Skeletal muscle cell (primary cell): ENCODE measurements at regions not wholly inside any gene's neighbourhood (a gene's known extent, or its start where the extent isn't known, plus 50 kb on each side); places are given as distances from the start of the nearest gene placed in this dataset.
A peak's percentile ranks its signal among the peaks of the same experiment; 100 is the strongest.

ENCODE experiments used
- DNase-seq: peaks from one replicate; pipeline ENCODE4 v3.0.0-alpha.2; 2010; ENCODE audit warnings: low read depth
- H3K4me3 ChIP-seq: 2 replicates; pipeline ENCODE4 v1.5.1; 2011; ENCODE audit warnings: low read depth, mild to moderate bottlenecking, control low read depth, low read length, moderate library complexity

DNA sequence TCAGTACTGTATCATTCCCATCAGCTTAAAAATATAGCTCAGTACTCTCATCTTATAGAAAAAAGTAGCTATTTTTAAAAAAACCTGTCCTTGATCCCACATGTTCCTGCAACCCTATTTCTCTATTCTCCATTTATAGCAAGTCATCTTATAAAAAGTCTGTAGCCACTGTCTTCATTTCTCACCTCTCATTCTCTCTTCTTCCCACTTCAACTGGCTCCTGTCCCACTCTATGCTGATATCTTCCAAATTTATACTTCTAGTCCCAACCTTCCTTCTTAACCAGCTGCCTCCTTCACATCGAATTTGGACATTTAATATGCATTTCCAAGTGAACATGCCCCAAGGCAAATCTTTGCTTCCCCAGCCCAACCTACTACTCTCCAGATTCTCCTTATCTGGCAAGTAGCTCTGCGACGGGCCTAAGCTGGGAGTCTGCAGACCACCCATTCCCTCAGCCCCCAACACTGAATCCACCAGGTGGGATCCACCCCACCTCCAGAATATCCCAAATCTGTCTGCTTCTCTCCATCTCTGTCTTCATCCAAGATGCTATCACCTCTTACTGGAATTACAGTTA, 52.0 kb upstream of the TANC2 start:
- H3K4me3 ChIP-seq = no peak overlapping the region
- no peak for DNase-seq

DNA sequence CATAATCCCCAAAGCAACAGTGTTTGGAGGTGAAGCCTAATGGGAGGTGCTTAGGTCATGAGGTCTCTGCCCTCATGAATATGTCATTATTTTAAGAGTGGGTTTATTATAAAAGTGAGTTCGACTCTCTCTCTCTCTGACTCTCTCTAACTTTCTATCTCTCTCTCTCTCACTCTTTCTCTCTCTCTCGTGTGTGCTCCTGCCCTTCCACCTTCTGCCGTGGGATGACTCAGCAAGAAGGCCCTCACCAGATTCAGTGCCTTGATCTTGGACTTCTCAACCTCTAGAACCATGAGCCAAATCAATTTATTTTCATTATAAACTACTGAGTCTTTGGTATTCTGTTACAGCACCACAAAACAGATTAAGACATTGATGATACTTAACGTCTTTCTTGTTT, 53.7 kb upstream of the TANC2 start:
- no peak for DNase-seq
- no peak overlapping the region for H3K4me3 ChIP-seq

DNA sequence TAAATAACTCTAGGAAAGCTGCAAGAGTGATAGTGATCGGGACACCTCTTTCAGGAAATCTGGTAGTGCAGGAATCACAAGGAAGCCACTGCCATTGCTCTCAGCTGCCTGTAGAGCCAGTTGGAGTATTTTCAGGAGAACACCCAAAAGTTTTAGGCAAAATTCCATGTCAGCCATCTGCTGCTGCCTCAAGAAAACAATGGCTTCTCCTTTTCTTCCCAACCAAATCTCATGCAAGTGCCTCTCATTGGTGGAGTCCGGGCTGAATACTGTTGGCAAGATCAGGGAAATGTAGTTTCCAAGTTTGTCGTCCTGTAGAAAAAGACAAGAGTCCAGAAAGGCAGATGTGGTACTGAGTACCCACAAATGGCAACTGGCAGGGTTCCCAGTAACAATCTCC, 54.9 kb upstream of the TANC2 start:
- DNase-seq = no peak
- no peak overlapping the region for H3K4me3 ChIP-seq

GRCh38 chr17:62910277-62910676, 55.8 kb upstream of the TANC2 start:
- no peak for DNase-seq
- no peak overlapping the region for H3K4me3 ChIP-seq

DNA sequence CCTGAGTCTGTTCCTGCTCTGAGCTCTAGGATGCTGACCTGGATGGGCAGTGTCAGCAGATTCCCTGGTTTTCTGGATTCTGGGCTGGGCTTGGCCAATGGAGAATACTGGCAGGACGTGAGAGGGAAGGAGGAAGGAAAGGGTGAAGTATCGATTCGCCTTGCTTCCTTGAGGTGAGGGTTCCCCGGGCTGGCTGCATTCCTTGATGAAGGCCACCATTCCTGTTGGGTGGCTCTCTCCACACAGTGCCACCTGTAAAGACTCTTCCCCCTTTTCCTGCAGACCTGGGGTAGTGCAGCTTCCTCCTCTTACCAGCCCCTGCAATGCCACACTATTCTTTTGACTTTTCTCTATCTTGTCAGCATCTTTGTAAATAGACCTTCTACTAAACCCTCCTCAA, 58.1 kb upstream of the TANC2 start:
- no peak for DNase-seq
- no peak overlapping the region for H3K4me3 ChIP-seq

GRCh38 chr17:62906881-62907280, 59.2 kb upstream of the TANC2 start:
- no peak for DNase-seq
- no peak overlapping the region for H3K4me3 ChIP-seq

DNA sequence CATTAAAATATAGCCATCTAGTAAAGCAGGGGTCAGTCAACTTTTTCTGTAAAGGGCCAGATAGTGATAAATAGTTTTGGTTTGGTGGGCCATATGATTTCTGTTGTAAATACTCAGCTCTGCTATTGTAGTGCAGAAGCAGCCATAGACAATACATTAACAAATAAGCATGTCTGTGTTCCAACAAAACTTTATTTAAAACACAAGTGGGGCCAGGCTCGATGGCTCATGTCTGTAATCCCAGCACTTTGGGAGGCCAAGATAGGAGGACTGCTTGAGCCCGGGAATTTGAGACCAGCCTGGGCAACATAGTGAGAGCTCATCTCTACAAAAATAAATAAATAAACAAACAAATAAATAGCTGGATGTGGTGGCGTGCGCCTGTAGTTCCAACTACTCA, 60.8 kb upstream of the TANC2 start:
- H3K4me3 ChIP-seq = no peak overlapping the region
- no peak for DNase-seq

DNA sequence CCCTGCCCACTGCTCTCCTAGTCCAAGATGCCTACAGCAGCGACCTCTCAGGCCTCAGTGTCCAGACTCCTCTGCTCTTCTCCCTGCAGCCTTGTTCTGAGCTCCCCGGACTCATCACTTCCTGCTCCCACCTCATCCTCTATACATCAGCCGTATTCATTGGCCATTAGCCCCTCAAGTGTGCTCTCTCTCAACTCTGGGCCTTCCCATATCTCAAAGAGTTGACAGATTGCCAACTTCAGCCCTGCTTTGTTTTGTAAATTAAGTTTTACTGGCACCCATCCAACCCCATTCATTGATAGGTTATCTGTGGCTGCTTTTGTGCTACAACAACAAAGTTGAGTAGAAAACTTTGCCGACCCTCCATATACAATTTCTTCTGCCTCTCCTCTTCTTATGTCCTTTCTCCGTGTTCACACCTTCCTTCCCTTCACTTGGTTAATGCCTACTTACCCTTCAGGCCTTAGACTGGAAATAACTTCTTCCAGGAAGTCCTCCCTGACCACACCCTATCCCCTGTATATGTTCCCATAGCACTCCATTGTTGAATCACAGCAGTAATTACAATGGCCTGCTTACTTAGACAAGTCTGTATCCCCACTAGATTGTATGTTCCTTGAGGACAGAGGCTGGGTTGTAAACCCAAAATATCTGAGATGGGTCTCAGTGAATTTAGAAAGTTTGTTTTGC, 63.4 kb upstream of the TANC2 start:
- no peak for DNase-seq
- H3K4me3 ChIP-seq = no peak overlapping the region

GRCh38 chr17:62901544-62901943, 64.5 kb upstream of the TANC2 start:
- H3K4me3 ChIP-seq = no peak overlapping the region
- no peak for DNase-seq

- no peak for DNase-seq
- no peak overlapping the region for H3K4me3 ChIP-seq
These were observed 65.9 kb upstream of the TANC2 start for GRCh38 chr17:62900096-62900495.

DNA sequence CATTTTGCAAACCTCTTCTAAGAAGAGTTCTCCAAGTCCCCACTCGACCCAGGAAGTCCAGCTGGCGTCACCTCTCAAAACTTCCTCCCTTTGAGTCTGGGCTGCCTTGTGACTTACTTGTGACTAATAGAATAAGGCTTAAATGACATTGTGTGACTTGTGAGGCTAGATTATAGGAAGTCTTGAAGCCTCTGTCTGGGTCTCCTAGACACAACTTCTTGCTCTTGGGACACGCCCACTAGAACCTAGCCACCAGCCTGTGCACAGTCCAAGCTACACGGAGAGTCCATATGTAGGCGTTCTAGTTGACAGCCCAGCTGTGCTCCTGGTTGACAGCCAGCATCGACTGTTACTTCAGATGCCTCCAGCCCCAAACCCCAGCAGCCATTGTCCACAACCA, 66.7 kb upstream of the TANC2 start:
- DNase-seq = no peak
- no peak overlapping the region for H3K4me3 ChIP-seq

DNA sequence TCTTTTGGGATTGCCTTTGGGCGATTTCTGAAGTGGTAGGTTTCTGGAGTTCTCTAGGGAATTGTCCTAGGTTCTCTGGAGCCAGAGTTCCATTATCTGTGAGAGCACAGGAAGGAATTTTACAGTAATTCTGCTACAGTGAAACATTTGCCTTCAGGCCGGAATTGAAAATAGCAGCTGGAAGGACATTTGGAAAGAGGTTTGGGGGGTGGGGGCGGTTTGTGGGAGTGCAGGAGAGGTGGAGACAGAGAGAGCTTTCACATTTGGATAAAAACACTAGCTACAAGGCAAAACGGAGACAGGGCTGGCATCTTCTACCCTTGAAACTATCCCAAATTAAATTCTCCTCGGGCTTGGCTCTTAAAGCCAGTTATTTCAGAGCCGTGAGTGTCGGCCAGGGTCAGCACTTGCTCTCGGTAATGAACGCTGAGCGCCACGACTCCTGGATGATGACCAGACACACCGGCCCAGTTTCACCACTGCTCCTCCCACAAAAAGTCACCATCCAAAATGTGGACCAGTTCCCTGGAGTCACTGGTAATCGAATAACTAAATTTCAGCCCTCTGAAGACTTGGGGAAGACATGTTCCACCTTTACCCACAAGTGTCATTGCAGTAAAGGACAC, 67.7 kb upstream of the TANC2 start:
- H3K4me3 ChIP-seq = no peak overlapping the region
- no peak for DNase-seq

DNA sequence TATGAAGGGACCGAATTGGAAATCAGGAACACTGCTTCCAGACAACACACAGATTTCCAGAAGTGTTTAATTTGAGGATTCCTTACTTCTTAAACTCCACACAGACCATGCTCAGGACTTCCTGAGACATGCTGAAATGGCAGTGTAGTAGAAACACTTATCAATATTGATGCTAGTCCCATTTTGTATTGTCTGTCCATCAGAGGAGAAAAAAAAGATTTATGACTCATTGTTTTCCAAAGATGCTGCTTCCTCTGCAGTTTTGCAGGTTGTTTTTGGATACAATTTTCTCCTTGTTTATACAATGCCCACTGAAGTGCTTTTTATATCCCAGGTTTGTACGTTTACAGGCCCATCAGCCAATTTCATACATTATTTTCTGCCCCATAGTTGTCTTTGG, 68.3 kb upstream of the TANC2 start:
- no peak overlapping the region for H3K4me3 ChIP-seq
- DNase-seq = no peak

- DNase-seq = no peak
- H3K4me3 ChIP-seq = no peak overlapping the region
These were observed 70.4 kb upstream of the TANC2 start for GRCh38 chr17:62895320-62896301.

DNA sequence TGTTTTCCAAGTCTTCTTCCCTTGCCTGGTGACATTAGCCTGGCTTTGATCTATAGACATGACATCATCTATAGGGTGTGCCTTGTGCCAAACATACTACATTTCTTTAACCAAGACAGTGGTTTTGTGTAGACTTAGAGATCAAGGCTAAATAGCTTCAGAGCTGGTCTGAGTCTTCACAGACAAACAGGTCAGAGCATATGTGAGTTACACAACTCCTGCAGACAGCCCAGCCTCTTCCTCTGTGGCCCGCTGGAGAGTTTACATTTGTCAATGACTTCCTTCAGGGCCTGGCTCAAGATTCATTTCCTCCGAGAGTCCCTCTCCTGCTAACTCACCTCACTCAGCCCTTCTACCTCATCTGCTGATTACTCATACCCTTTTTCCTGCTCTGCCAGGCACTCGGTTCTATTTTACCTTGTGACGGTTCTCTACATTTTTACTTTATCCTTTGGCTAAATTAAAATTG, 73.1 kb upstream of the TANC2 start:
- no peak overlapping the region for H3K4me3 ChIP-seq
- peak; percentile 82 for DNase-seq

DNA sequence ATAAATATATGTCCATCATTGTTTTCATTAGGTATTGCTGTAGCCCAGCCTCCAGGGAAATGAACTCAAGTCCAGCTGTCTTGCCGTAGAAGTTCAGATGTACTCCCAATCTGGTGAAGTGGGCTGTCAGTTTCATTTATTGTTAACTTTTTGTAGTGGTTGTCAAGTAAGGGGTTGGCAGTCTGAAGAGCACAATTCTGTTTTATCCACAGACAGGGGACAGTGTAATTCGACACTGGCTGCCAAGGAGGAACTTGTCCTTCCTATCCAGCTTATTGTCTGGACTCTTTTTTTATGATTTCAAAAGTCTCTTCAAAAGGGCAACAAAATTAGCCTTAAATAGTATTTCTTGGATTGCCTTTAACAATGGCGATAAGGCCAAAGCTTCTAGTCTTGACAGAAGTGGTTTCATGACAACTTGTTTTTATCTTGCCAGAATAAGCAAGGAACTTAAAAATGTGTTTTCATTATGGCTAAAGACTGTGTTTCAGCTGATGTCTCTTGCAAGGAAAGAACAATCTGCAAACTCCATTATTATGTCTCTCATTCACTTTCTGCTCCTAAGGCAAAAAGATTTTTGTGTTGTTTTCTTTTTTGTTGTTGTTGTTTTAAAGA, 73.9 kb upstream of the TANC2 start:
- no peak overlapping the region for H3K4me3 ChIP-seq
- DNase-seq = no peak

GRCh38 chr17:62891659-62892058, 74.4 kb upstream of the TANC2 start:
- no peak for DNase-seq
- H3K4me3 ChIP-seq = no peak overlapping the region

- no peak overlapping the region for H3K4me3 ChIP-seq
- DNase-seq = no peak
These were observed 77.3 kb upstream of the TANC2 start for GRCh38 chr17:62888765-62889164.

GRCh38 chr17:62888148-62888547, 77.9 kb upstream of the TANC2 start:
- DNase-seq = no peak
- H3K4me3 ChIP-seq = no peak overlapping the region

GRCh38 chr17:62887437-62887836, 78.6 kb upstream of the TANC2 start:
- no peak overlapping the region for H3K4me3 ChIP-seq
- DNase-seq = no peak
